ENCODE measurements at regions not wholly inside any gene's neighbourhood (a gene's known extent, or its start where the extent isn't known, plus 50 kb on each side); places are given as distances from the start of the nearest gene placed in this dataset.

GRCh38 chrX:9087271-9088040, 53.5 kb upstream of the FAM9B start:
- no peak for DNase-seq

GRCh38 chrX:9088896-9089295, 55.0 kb upstream of the FAM9B start:
- DNase-seq, result no peak

GRCh38 chrX:9090766-9091165, 56.8 kb upstream of the FAM9B start:
- DNase-seq, result no peak

GRCh38 chrX:9091258-9091657, 57.3 kb upstream of the FAM9B start:
- no peak for DNase-seq

GRCh38 chrX:9102956-9103355, 69.0 kb upstream of the FAM9B start:
- no peak for DNase-seq

GRCh38 chrX:9108054-9108453, 74.1 kb upstream of the FAM9B start:
- no peak for DNase-seq

GRCh38 chrX:9110808-9111207, 76.9 kb upstream of the FAM9B start:
- DNase-seq, result no peak

GRCh38 chrX:9114245-9114644, 80.3 kb upstream of the FAM9B start:
- no peak for DNase-seq

- no peak for DNase-seq
Measured at GRCh38 chrX:9117851-9118250, 83.9 kb upstream of the FAM9B start.

- no peak for DNase-seq
Measured at GRCh38 chrX:9122519-9123245, 88.8 kb upstream of the FAM9B start.

- DNase-seq, result no peak
Measured at GRCh38 chrX:9127986-9128385, 94.1 kb upstream of the FAM9B start.

- no peak for DNase-seq
Measured at GRCh38 chrX:9130031-9130430, 96.1 kb upstream of the FAM9B start.

- no peak for DNase-seq
Measured at GRCh38 chrX:9131066-9131465, 97.1 kb upstream of the FAM9B start.

GRCh38 chrX:9132036-9132638, 98.2 kb upstream of the FAM9B start:
- no peak for DNase-seq

- DNase-seq, result no peak
Measured at GRCh38 chrX:9133426-9133825, 99.5 kb upstream of the FAM9B start.

- DNase-seq, result no peak
Measured at GRCh38 chrX:9134366-9134765, 100.4 kb upstream of the FAM9B start.

- DNase-seq, result no peak
Measured at GRCh38 chrX:9135901-9136510, 102.1 kb upstream of the FAM9B start.

- no peak for DNase-seq
Measured at GRCh38 chrX:9137152-9137551, 103.2 kb upstream of the FAM9B start.

GRCh38 chrX:9141496-9141895, 107.6 kb upstream of the FAM9B start:
- no peak for DNase-seq

- DNase-seq, result no peak
Measured at GRCh38 chrX:9144701-9145241, 110.8 kb upstream of the FAM9B start.

- no peak for DNase-seq
Measured at GRCh38 chrX:9146657-9147056, 112.7 kb upstream of the FAM9B start.

- no peak for DNase-seq
Measured at GRCh38 chrX:9147086-9147485, 113.2 kb upstream of the FAM9B start.

- no peak for DNase-seq
Measured at GRCh38 chrX:9147726-9148125, 113.8 kb upstream of the FAM9B start.

Data from 8988T (cell line).